Neutrophil (primary cell): ENCODE measurements at regions not wholly inside any gene's neighbourhood (a gene's known extent, or its start where the extent isn't known, plus 50 kb on each side); places are given as distances from the start of the nearest gene placed in this dataset.

Experiments
- H3K27ac ChIP-seq: fragments of 200-600 bp; sonication (generic); 2 replicates; pipeline ENCODE4 v1.5.1; 2016; ENCODE audit warnings: mild to moderate bottlenecking, moderate library complexity
- H3K27me3 ChIP-seq: fragments of 200-600 bp; sonication (generic); 2 replicates; pipeline ENCODE4 v1.6.0; 2016; ENCODE audit warnings: mild to moderate bottlenecking
- H3K36me3 ChIP-seq: fragments of 200-600 bp; sonication (generic); 2 replicates; pipeline ENCODE4 v1.5.1; 2017
- H3K4me1 ChIP-seq, 2 experiments: fragments of 200-600 bp in 1 of 2; sonication (generic) in 1 of 2; 1 replicate in 1 of 2; 2 replicates in 1 of 2; pipeline versions ENCODE4 v1.5.1 to v1.6.1; 2013 to 2016; ENCODE audit warnings: low read depth in 1 of 2, low read length in 1 of 2, mild to moderate bottlenecking in 1 of 2, moderate library complexity in 1 of 2; ENCODE audit not compliant: control insufficient read depth in 1 of 2, insufficient read depth in 1 of 2
- H3K4me3 ChIP-seq, 2 experiments: fragments of 200-600 bp in 1 of 2; sonication (generic) in 1 of 2; 1 replicate in 1 of 2; 2 replicates in 1 of 2; pipeline ENCODE4 v1.5.1; 2013 to 2016; ENCODE audit warnings: low read depth in 1 of 2, low read length in 1 of 2, mild to moderate bottlenecking in 1 of 2, moderate library complexity in 1 of 2
- H3K9me3 ChIP-seq: fragments of 200-600 bp; sonication (generic); 2 replicates; pipeline ENCODE4 v1.5.1; 2016
- CTCF ChIP-seq: fragments of 200-600 bp; sonication (generic); IDR thresholded peaks from 2 replicates; pipeline ENCODE4 v1.5.1; 2016; ENCODE audit warnings: antibody characterized with exemption

- Histone ChIP-seq H3K36me3 (no peaks in the 10 kb centered on the region), H3K9me3 (no peaks in the 10 kb centered on the region), H3K27me3 (no peaks in the 10 kb centered on the region), H3K27ac (no peak overlapping the region), H3K4me1 (no peaks in the 10 kb centered on the region), H3K4me3 (no peak overlapping the region)
- no peak for TF ChIP-seq CTCF
These were observed 315.7 kb downstream of the TMEM121 start for GRCh38 chr14:105842105-105842504.

GRCh38 chr14:105843444-105844046, 317.2 kb downstream of the TMEM121 start:
- Histone ChIP-seq H3K9me3 (no peaks in the 10 kb centered on the region), H3K4me3 (no peak overlapping the region), H3K27me3 (no peaks in the 10 kb centered on the region), H3K4me1 (no peaks in the 10 kb centered on the region), H3K36me3 (no peaks in the 10 kb centered on the region), H3K27ac (no peak overlapping the region)
- no peak for TF ChIP-seq CTCF

GRCh38 chr14:105844047-105844630, 317.8 kb downstream of the TMEM121 start:
- no peaks in the 10 kb centered on the region for H3K9me3 ChIP-seq

GRCh38 chr14:105844810-105845724, 318.7 kb downstream of the TMEM121 start:
- H3K27ac ChIP-seq, result no peak overlapping the region
- H3K4me3 ChIP-seq, result no peak overlapping the region
- H3K9me3 ChIP-seq, result no peaks in the 10 kb centered on the region
- H3K36me3 ChIP-seq, result no peaks in the 10 kb centered on the region
- TF ChIP-seq CTCF, result no peak
- no peaks in the 10 kb centered on the region for H3K27me3 ChIP-seq
- H3K4me1 ChIP-seq, result no peaks in the 10 kb centered on the region

More at GRCh38 chr14:105844047-105844630, 317.8 kb downstream of the TMEM121 start:
- no peak for TF ChIP-seq CTCF
- Histone ChIP-seq H3K27ac (no peak overlapping the region), H3K4me3 (no peak overlapping the region), H3K27me3 (no peaks in the 10 kb centered on the region), H3K36me3 (no peaks in the 10 kb centered on the region), H3K4me1 (no peaks in the 10 kb centered on the region)

- no peaks in the 10 kb centered on the region for H3K9me3 ChIP-seq
- H3K27ac ChIP-seq, result no peak overlapping the region
- no peaks in the 10 kb centered on the region for H3K36me3 ChIP-seq
- no peaks in the 10 kb centered on the region for H3K4me1 ChIP-seq
- H3K27me3 ChIP-seq, result no peaks in the 10 kb centered on the region
- H3K4me3 ChIP-seq, result no peak overlapping the region
- TF ChIP-seq CTCF, result no peak
These were observed 319.4 kb downstream of the TMEM121 start for GRCh38 chr14:105845725-105846309.
